HepG2 (cell line): ENCODE measurements at regions not wholly inside any gene's neighbourhood (a gene's known extent, or its start where the extent isn't known, plus 50 kb on each side); places are given as distances from the start of the nearest gene placed in this dataset.

Experiments
- ATAC-seq: fragments of 200-7000 bp; cut with Tn5 transposase; 3 replicates; pipeline ENCODE4 v1.9.1; 2020; ENCODE audit warnings: mild to moderate bottlenecking, moderate library complexity
- BruUV-seq: library from RNA; stranded (reverse); fragments of 400-500 nt; replicated peaks from 2 replicates; lab custom pipeline; 2021; lab: Mats Ljungman, UMichigan
- CTCF ChIA-PET: fragments of 300-600 bp; formaldehyde crosslinking; extraction: SDS; loops from one replicate; lab custom pipeline; 2021; ENCODE audit warnings: low total read pairs, inconsistent platforms, low intra/inter-chr PET ratio; lab: Yijun Ruan, JAX
- POLR2A ChIA-PET: fragments of 350-600 bp; sonication (Branson Sonifier 250); formaldehyde crosslinking; loops from one replicate; lab custom pipeline; 2020; ENCODE audit warnings: antibody characterized with exemption, inconsistent platforms; lab: Yijun Ruan, JAX
- DNase-seq: peaks from one replicate; pipeline ENCODE4 v3.0.0-alpha.2; 2015; ENCODE audit warnings: low spot score
- FAIRE-seq: peaks from 3 replicates; lab custom pipeline; 2011; peaks lifted over from hg19 to GRCh38; lab: Jason Lieb, UNC
- H2AFZ ChIP-seq: one replicate; pipeline ENCODE4 v1.6.1; 2011; ENCODE audit warnings: low read length, inconsistent platforms
- H3K27ac ChIP-seq: fragments of 300-600 bp; 3 replicates; pipeline ENCODE4 v1.8.0; 2011; ENCODE audit warnings: mixed run types, mild to moderate bottlenecking, mixed read lengths, low read length, inconsistent platforms; ENCODE audit not compliant: insufficient read depth; ENCODE audit errors: extremely low read length
- H3K27me3 ChIP-seq, 2 experiments: fragments of 200-600 bp in 1 of 2; 2 replicates in 1 of 2; 3 replicates in 1 of 2; pipeline versions ENCODE4 v1.6.0 to v1.8.0; 2011; ENCODE audit warnings: low read length in 2 of 2, mild to moderate bottlenecking in 2 of 2, moderate library complexity in 2 of 2, inconsistent platforms in 1 of 2; ENCODE audit not compliant: insufficient read depth in 2 of 2, control insufficient read depth in 1 of 2
- H3K36me3 ChIP-seq, 2 experiments: fragments of 200-600 bp in 1 of 2; replicated peaks in 1 of 2; 2 replicates in 1 of 2; 3 replicates in 1 of 2; pipeline versions ENCODE4 v1.5.1 to v1.8.0; 2011; ENCODE audit warnings: low read length in 2 of 2, inconsistent platforms in 1 of 2; ENCODE audit not compliant: insufficient read depth in 2 of 2, control insufficient read depth in 1 of 2
- H3K4me1 ChIP-seq: 2 replicates; pipeline ENCODE4 v1.5.1; 2012; ENCODE audit warnings: low read length, inconsistent platforms; ENCODE audit not compliant: insufficient read depth
- H3K4me2 ChIP-seq: 2 replicates; pipeline ENCODE4 v1.6.0; 2011; ENCODE audit warnings: low read depth, low read length, inconsistent platforms
- H3K4me3 ChIP-seq, 3 experiments: fragments of 200-600 bp in 1 of 3; sonication (generic), shearing (Covaris generic) in 1 of 3; replicated peaks in 1 of 3; 2 replicates each; pipeline ENCODE4 v1.5.1; 2011 to 2016; ENCODE audit warnings: low read length in 3 of 3, inconsistent platforms in 2 of 3, low read depth in 2 of 3, mild to moderate bottlenecking in 2 of 3, control low read depth in 1 of 3, mixed read lengths in 1 of 3; ENCODE audit not compliant: insufficient read depth in 1 of 3
- H3K79me2 ChIP-seq: one replicate; pipeline ENCODE4 v1.6.1; 2011; ENCODE audit warnings: low read length, inconsistent platforms; ENCODE audit not compliant: insufficient read depth
- H3K9ac ChIP-seq: 2 replicates; pipeline ENCODE4 v1.6.0; 2011; ENCODE audit warnings: mild to moderate bottlenecking, low read depth, low read length, inconsistent platforms; ENCODE audit not compliant: insufficient read depth
- H3K9me3 ChIP-seq: 2 replicates; pipeline ENCODE4 v1.5.1; 2012; ENCODE audit warnings: mild to moderate bottlenecking, low read length
- H4K20me1 ChIP-seq: 2 replicates; pipeline ENCODE4 v1.6.0; 2011; ENCODE audit warnings: inconsistent platforms, mild to moderate bottlenecking, low read length, moderate library complexity; ENCODE audit not compliant: insufficient read depth
- BCLAF1 ChIP-seq: fragments of 450-650 bp; IDR thresholded peaks from 2 replicates; pipeline ENCODE4 v1.6.1; 2017; ENCODE audit warnings: mild to moderate bottlenecking
- KDM5B ChIP-seq: sonication (generic); formaldehyde crosslinking; IDR thresholded peaks from 2 replicates; pipeline ENCODE4 v1.4.0; 2020; ENCODE audit warnings: missing genetic modification reagents, mild to moderate bottlenecking, borderline replicate concordance
- SMAD3 ChIP-seq: sonication (generic); formaldehyde crosslinking; IDR thresholded peaks from 2 replicates; pipeline ENCODE4 v1.4.0; 2020; ENCODE audit warnings: missing genetic modification reagents
- ZBTB4 ChIP-seq: sonication (generic); formaldehyde crosslinking; IDR thresholded peaks from 2 replicates; pipeline ENCODE4 v1.4.0; 2020; ENCODE audit warnings: missing genetic modification reagents, mild to moderate bottlenecking, borderline replicate concordance
- ZC3H13 ChIP-seq: sonication (generic); formaldehyde crosslinking; IDR thresholded peaks from 2 replicates; pipeline ENCODE4 v1.8.1; 2023; ENCODE audit warnings: mild to moderate bottlenecking, missing genetic modification reagents, moderate library complexity
- ZFP36L1 ChIP-seq: sonication (generic); formaldehyde crosslinking; IDR thresholded peaks from 2 replicates; pipeline ENCODE4 v1.8.0; 2022; ENCODE audit warnings: mild to moderate bottlenecking, missing genetic modification reagents, moderate library complexity
- ZNF33B ChIP-seq: sonication (generic); formaldehyde crosslinking; IDR thresholded peaks from 2 replicates; pipeline ENCODE4 v1.5.1; 2020; ENCODE audit warnings: mild to moderate bottlenecking, missing genetic modification reagents
- ZNF616 ChIP-seq: sonication (generic); formaldehyde crosslinking; IDR thresholded peaks from 2 replicates; pipeline ENCODE4 v1.5.0; 2020; ENCODE audit warnings: low read depth, mild to moderate bottlenecking, missing genetic modification reagents
- ZNF709 ChIP-seq: sonication (generic); formaldehyde crosslinking; IDR thresholded peaks from 2 replicates; pipeline ENCODE4 v1.5.0; 2020; ENCODE audit warnings: mild to moderate bottlenecking, missing genetic modification reagents
- ZXDC ChIP-seq: sonication (generic); formaldehyde crosslinking; IDR thresholded peaks from 2 replicates; pipeline ENCODE4 v1.5.0; 2020; ENCODE audit warnings: mild to moderate bottlenecking, missing genetic modification reagents
- WGBS: methylation state at CpG from one replicate; pipeline ENCODE4 v1.1.6; 2017; ENCODE audit warnings: low lambda C conversion rate; 5-methylcytosine and 5-hydroxymethylcytosine counted together
- in situ Hi-C: cut with HindIII; loops from 2 replicates; pipeline ENCODE4 v1.10.0; 2017; ENCODE audit warnings: low pct_unique_long_range_greater_than_20kb; ENCODE audit not compliant: extremely low pct_ligation_motif_present
- intact Hi-C: fragments of 100-400 bp; cut with micrococcal nuclease; formaldehyde crosslinking; loops from one replicate; pipeline ENCODE4 v1.10.0; 2022; ENCODE audit not compliant: unreplicated experiment
- TF ChIP-seq, protein P1 (sequence below): sonication (generic); formaldehyde crosslinking; IDR thresholded peaks from 2 replicates; pipeline ENCODE4 v1.4.0; 2020; ENCODE audit warnings: missing genetic modification reagents
- TF ChIP-seq, protein P2 (sequence below): sonication (generic); formaldehyde crosslinking; IDR thresholded peaks from 2 replicates; pipeline ENCODE4 v1.4.0; 2020; ENCODE audit warnings: mild to moderate bottlenecking, missing genetic modification reagents

DNA sequence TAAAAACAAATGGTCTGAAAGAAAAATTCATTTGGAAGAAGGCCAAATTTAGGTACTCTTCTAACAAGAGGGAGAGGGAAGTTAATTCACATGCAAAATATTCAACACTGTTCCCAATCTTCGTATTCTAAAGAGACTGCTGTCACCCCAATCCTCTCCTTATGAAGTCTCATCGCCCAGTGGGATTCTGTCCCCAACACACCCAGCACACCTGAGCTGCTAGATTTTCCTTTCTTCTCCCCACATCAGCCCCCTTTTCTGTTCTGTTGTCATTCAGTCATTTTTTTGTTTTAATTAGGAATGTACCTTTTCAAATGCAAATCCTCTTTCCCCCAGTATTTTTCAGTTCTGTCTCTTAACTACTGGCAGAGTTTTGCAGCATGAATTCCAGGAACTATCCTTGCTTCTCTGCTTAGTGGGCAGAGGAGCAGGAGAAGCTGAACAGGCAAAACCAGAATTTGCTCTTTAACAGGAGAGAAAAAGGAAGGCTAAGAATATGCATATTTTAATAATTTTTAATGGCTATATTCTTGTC, 366.9 kb downstream of the MAN2A1 start:
- H3K27me3 ChIP-seq, result no peaks in the 10 kb centered on the region
- ChIA-PET POLR2A (no interaction called here), CTCF (no interaction called here)
- ATAC-seq, result no peak
- H4K20me1 ChIP-seq, result no peaks in the 10 kb centered on the region
- FAIRE-seq, result no peak
- no peak overlapping the region for H2AFZ ChIP-seq
- WGBS, result 26% methylated on average over 2 of the region's 2 CpGs
- no peak overlapping the region for H3K27ac ChIP-seq
- no peaks in the 10 kb centered on the region for H3K4me1 ChIP-seq
- H3K79me2 ChIP-seq, result no peaks in the 10 kb centered on the region
- H3K36me3 ChIP-seq, result no peaks in the 10 kb centered on the region
- no peaks in the 10 kb centered on the region for H3K9me3 ChIP-seq
- BruUV-seq, result no TSS peak
- H3K9ac ChIP-seq, result no peak overlapping the region
- in situ Hi-C loops (no loop called here), intact Hi-C loops (no loop called here)
- no peak overlapping the region for H3K4me3 ChIP-seq
- no peak for DNase-seq
- H3K4me2 ChIP-seq, result no peak overlapping the region
- TF ChIP-seq SMAD3 (CRISPR knock-in tag), result no peak
- TF ChIP-seq, protein P1, sequence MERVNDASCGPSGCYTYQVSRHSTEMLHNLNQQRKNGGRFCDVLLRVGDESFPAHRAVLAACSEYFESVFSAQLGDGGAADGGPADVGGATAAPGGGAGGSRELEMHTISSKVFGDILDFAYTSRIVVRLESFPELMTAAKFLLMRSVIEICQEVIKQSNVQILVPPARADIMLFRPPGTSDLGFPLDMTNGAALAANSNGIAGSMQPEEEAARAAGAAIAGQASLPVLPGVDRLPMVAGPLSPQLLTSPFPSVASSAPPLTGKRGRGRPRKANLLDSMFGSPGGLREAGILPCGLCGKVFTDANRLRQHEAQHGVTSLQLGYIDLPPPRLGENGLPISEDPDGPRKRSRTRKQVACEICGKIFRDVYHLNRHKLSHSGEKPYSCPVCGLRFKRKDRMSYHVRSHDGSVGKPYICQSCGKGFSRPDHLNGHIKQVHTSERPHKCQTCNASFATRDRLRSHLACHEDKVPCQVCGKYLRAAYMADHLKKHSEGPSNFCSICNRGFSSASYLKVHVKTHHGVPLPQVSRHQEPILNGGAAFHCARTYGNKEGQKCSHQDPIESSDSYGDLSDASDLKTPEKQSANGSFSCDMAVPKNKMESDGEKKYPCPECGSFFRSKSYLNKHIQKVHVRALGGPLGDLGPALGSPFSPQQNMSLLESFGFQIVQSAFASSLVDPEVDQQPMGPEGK (CRISPR knock-in tag), result no peak
- TF ChIP-seq ZNF709 (CRISPR knock-in tag), result no peak
- TF ChIP-seq BCLAF1, result no peak
- TF ChIP-seq ZBTB4 (CRISPR knock-in tag), result no peak
- TF ChIP-seq ZNF616 (CRISPR knock-in tag), result no peak
- TF ChIP-seq ZXDC (CRISPR knock-in tag), result no peak
- no peak for TF ChIP-seq ZNF33B (CRISPR knock-in tag)
- TF ChIP-seq KDM5B (CRISPR knock-in tag), result no peak
- no peak for TF ChIP-seq ZFP36L1
- TF ChIP-seq, protein P2, sequence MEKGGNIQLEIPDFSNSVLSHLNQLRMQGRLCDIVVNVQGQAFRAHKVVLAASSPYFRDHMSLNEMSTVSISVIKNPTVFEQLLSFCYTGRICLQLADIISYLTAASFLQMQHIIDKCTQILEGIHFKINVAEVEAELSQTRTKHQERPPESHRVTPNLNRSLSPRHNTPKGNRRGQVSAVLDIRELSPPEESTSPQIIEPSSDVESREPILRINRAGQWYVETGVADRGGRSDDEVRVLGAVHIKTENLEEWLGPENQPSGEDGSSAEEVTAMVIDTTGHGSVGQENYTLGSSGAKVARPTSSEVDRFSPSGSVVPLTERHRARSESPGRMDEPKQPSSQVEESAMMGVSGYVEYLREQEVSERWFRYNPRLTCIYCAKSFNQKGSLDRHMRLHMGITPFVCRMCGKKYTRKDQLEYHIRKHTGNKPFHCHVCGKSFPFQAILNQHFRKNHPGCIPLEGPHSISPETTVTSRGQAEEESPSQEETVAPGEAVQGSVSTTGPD (CRISPR knock-in tag), result no peak
- TF ChIP-seq ZC3H13, result no peak
